Lower leg skin (tissue), 4 donors: ENCODE measurements at regions not wholly inside any gene's neighbourhood (a gene's known extent, or its start where the extent isn't known, plus 50 kb on each side); places are given as distances from the start of the nearest gene placed in this dataset.

Experiments
- DNase-seq, 2 donors: peaks; one replicate each; pipeline ENCODE4 v3.0.0-alpha.2; 2019; ENCODE audit warnings: low spot score in 2 of 2
- H3K4me3 ChIP-seq: fragments of 200-600 bp; sonication (generic); 2 replicates; pipeline ENCODE4 v1.5.1; 2017; ENCODE audit warnings: mild to moderate bottlenecking, low read depth; ENCODE audit not compliant: poor library complexity, severe bottlenecking
- POLR2A ChIP-seq, 2 donors: fragments of 450-650 bp; IDR thresholded peaks; one replicate each; pipeline ENCODE4 v1.6.1; 2016 to 2017; ENCODE audit warnings: antibody characterized with exemption in 2 of 2, mild to moderate bottlenecking in 1 of 2, moderate library complexity in 1 of 2
- WGBS, 2 donors: methylation state at CpG; one replicate each; pipeline ENCODE4 v1.1.5; 2018; 5-methylcytosine and 5-hydroxymethylcytosine counted together
- intact Hi-C: fragments of 100-400 bp; cut with DNase I; formaldehyde crosslinking; loops from one replicate; pipeline ENCODE4 v1.15.0; 2023; ENCODE audit warnings: low total_unique reads
- TF ChIP-seq, protein P1 (sequence below), 3 donors: fragments of 450-650 bp; IDR thresholded peaks; one replicate each; pipeline ENCODE4 v1.5.1; 2016; ENCODE audit warnings: antibody characterized with exemption in 3 of 3, mild to moderate bottlenecking in 3 of 3, moderate library complexity in 2 of 3

DNA sequence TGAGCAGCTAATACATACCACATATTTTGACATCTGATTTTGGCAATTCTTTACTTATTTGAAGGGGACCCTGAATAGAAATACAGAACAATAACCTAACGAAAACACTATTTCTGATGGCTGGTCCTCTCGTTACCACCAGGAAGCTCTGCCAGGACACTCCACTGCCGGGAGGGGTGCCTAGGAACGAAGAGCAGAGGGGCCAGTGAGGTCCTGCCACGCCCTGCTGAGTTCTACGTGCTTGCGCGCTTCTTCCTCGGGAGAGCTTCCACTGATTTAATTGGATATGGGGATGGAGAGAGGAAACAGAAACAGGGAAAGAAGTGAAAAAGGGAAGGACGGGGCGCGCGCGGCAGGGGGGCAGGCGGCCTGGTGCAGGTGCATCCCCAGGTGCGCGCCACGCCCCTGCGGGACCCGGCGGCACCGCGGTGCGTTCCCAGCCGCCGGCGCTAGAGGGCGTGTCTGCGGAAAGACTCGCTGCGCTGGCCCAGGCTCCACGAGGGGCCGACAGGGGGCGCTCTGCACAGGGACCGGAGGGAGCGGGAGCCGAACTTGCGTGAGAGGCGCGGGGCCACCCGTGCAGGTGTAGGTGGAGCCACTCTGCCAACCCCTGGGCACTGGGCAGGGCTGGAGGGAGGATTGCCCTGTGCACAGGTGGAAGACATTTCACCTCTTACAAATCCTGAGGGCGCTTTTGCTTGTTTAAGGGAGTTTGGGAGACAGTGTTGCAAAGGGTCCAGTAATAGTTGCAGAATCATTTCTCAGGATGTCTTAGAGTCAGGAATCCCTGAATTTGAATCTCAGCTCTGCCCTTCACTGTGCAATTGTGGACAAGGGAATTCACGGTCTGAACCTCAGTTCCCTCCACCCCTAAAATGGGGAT lies 986.3 kb upstream of the TMEM132C start:
- 20 to 22% methylated on average over 31 to 33 of the region's 43 CpGs for WGBS, 2 donors
- H3K4me3 ChIP-seq = no peak overlapping the region
- TF ChIP-seq POLR2A (IDR thresholded peaks at IDR 0.05) = no peak
- TF ChIP-seq, protein P1, sequence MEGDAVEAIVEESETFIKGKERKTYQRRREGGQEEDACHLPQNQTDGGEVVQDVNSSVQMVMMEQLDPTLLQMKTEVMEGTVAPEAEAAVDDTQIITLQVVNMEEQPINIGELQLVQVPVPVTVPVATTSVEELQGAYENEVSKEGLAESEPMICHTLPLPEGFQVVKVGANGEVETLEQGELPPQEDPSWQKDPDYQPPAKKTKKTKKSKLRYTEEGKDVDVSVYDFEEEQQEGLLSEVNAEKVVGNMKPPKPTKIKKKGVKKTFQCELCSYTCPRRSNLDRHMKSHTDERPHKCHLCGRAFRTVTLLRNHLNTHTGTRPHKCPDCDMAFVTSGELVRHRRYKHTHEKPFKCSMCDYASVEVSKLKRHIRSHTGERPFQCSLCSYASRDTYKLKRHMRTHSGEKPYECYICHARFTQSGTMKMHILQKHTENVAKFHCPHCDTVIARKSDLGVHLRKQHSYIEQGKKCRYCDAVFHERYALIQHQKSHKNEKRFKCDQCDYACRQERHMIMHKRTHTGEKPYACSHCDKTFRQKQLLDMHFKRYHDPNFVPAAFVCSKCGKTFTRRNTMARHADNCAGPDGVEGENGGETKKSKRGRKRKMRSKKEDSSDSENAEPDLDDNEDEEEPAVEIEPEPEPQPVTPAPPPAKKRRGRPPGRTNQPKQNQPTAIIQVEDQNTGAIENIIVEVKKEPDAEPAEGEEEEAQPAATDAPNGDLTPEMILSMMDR (IDR thresholded peaks at IDR 0.05) = no peak
- DNase-seq = peak in 1 of 2 donors; percentile 86
- intact Hi-C loops = no loop called here

DNA sequence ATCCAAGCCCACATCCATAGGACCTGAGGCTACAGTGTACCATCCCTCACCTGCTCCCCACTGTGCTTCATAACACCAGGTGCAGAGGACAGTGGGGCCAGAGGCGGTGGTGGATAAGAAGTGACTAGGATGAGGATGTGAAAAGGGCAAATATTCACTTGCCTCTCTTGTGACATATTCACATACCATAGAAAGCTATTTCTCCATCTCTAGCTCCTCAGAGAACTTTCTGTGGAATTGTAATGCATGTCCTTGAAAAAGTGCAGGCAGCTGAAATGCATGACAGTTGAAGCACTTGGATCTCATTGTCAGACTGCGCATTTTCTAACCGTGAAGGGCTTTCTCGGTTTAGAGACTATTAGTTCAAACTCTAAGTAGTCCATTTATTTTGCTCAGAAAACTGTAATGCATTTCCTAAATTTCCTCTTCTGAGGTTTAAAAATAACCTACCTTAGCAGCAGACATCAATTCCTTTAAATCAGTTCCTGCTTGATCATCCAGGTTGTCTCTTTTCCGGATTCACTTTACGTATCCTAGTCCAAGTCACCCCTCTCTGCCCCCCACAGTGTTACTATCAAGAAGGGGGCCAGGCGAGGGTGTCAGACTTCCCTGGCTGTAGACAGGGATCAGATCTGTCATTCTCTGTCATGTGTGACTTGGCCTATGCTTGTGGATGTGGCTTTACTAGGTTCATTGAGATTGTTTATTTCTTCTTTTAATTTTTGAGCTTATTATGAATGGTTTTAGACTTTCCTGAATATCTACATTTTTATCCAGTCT lies 984.0 kb upstream of the TMEM132C start:
- TF ChIP-seq POLR2A (IDR thresholded peaks at IDR 0.05) = no peak
- TF ChIP-seq, protein P1 (IDR thresholded peaks at IDR 0.05) = no peak
- no peak overlapping the region for H3K4me3 ChIP-seq
- peak in 1 of 2 donors; percentile 46 for DNase-seq
- intact Hi-C loops = no loop called here
- 79 to 83% methylated on average over 7 of the region's 7 CpGs for WGBS, 2 donors

DNA sequence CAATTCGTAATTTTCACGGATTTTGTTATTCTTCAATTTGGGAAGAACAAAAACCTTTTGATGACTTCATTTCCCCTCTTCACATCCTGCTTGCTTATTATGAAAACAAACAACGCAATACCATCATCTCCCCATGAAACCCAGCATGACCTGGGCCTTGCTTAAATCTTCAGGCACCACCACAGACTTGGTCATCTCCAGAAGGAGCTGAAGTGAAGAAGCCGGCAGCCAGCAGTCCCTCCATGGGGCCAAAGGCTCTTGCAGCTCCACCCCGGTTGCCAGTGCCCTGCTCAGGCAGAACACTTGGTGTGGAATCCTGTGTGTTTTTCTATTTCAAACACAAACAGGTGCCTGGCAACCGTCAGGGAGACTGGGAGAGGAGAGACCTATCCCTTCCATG lies 982.9 kb upstream of the TMEM132C start:
- H3K4me3 ChIP-seq = no peak overlapping the region
- intact Hi-C loops = no loop called here
- peak in 1 of 2 donors; percentile 52 for DNase-seq
- no peak for TF ChIP-seq POLR2A (IDR thresholded peaks at IDR 0.05)
- TF ChIP-seq, protein P1 (IDR thresholded peaks at IDR 0.05) = no peak
- WGBS, 2 donors = 67 to 72% methylated on average over 6 of the region's 6 CpGs

DNA sequence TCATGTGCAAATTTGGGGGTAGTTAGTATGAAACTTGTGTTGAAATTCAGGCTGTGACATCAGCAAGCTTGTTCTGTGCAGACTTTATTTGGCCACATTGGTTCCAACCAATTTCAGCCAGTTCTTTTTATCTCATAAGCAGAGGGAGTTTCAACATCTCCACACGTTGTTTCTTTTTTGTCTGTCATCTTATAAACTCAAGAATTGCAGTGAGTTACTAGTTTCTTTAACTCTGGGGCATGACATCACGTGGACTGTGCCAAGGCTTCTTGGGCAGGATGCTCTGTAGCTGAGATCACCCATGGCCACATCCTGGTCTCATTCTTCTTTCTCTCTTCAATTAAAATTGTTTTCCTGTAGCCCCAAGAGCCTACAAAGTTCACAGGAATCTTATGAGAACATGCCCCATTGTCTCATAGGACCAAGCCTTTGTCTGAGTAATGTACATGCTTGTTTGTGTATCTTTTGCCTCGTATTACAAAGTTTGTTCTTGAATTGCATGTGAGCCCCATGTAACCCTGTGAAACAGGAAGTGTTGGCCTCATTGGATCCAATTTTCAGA lies 982.0 kb upstream of the TMEM132C start:
- intact Hi-C loops = no loop called here
- no peak overlapping the region for H3K4me3 ChIP-seq
- TF ChIP-seq, protein P1 (IDR thresholded peaks at IDR 0.05) = no peak
- no peak for TF ChIP-seq POLR2A (IDR thresholded peaks at IDR 0.05)
- WGBS, 2 donors = 32 to 43% methylated on average over 3 of the region's 3 CpGs
- peak; percentile 22 to 76 for DNase-seq

DNA sequence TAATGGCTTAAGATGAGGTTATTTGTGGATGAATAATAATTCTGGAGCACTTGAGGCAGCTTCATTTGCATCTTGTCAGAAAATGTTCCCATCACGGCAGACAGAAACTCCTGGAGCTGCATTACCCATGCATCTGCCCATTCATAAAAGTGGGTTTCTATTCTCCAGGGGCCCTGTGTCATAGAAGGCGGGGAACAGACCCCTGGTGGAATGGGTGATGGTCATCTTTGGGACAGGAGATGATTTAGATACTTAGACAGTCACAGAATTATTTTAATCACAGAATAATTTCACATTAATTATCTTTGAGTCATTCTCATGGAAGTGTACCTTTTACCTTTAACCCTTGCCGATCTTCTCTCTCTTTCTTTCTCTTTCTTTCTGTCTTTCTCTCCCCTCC lies 980.7 kb upstream of the TMEM132C start:
- WGBS, 2 donors = 76 to 80% methylated on average over 3 of the region's 3 CpGs
- H3K4me3 ChIP-seq = no peak overlapping the region
- no peak for TF ChIP-seq POLR2A (IDR thresholded peaks at IDR 0.05)
- TF ChIP-seq, protein P1 (IDR thresholded peaks at IDR 0.05) = no peak
- intact Hi-C loops = no loop called here
- peak in 1 of 2 donors; percentile 23 for DNase-seq
